ENCODE measurements at regions not wholly inside any gene's neighbourhood (a gene's known extent, or its start where the extent isn't known, plus 50 kb on each side); places are given as distances from the start of the nearest gene placed in this dataset.
A peak's percentile ranks its signal among the peaks of the same experiment; 100 is the strongest.

DNA sequence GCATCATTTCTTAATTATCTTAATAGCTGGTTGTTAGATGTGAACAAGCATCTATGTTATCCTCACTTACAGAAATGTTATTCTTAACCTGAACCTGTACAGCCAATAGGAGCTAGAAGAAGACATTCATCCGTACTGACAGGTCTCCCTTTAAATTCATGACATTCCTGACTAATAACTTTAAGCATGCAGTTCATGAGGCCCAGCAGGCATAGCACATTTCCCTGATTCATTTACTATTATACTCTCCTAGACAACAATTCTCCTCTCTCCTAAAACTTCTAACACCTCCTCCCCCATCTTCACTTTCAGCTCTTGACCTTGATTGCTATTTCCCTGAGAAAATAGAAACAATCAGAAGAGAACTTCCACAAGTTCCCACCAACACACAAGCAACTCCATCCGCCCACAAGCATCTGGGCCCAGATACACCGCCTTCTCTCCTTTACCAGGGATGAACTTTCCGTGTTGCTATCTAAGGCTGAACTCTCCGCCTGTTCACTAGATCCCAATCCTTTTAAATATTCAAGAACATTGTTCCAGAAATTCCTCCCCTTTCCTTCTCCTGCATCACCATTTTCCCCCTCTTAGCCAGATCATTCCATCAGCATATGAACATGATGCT is 62.9 kb upstream of the SPRED1 start:
- no peak for DNase-seq (ENCODE audit: low read depth in 2 of 2)

GRCh38 chr15:38190501-38190900 is 62.1 kb upstream of the SPRED1 start:
- H3K4me3 ChIP-seq (replicated peaks in 1 of 2; ENCODE audit: low read depth in 2 of 2, low read length in 2 of 2), result no peak overlapping the region
- no peak for DNase-seq (ENCODE audit: low read depth in 2 of 2)
- no peak for TF ChIP-seq CTCF (IDR thresholded peaks at IDR 0.05; ENCODE audit: low read depth, low read length)

More for the DNA sequence above, 62.9 kb upstream of the SPRED1 start:
- TF ChIP-seq CTCF (IDR thresholded peaks at IDR 0.05; ENCODE audit: low read depth, low read length), result no peak
- H3K4me3 ChIP-seq (replicated peaks in 1 of 2; ENCODE audit: low read depth in 2 of 2, low read length in 2 of 2), result no peak overlapping the region

- H3K4me3 ChIP-seq (replicated peaks in 1 of 2; ENCODE audit: low read depth in 2 of 2, low read length in 2 of 2), result no peak overlapping the region
- no peak for DNase-seq (ENCODE audit: low read depth in 2 of 2)
- no peak for TF ChIP-seq CTCF (IDR thresholded peaks at IDR 0.05; ENCODE audit: low read depth, low read length)
Observed at GRCh38 chr15:38192496-38192895, 60.1 kb upstream of the SPRED1 start.

DNA sequence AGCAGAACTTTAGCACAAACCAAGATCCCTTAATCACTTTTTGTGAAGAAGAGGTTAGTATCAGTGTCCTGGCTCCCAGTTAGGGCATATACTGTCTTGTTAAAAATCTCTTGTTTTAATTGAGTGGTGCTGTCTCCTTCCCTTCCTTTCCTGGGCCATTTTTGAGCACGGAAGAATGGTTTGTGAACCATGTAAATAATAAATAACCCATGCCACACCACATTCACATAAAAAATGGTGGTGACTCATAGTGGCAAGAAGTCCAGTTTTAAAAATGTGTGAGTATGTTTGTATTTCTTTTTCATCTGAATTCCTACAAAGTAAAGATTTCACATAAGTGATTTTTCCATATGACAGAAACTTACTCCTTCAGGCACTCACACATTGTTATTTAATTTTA is 59.1 kb upstream of the SPRED1 start:
- peak in 1 of 2 donors; percentile 16 for DNase-seq (ENCODE audit: low read depth in 2 of 2)
- no peak for TF ChIP-seq CTCF (IDR thresholded peaks at IDR 0.05; ENCODE audit: low read depth, low read length)
- H3K4me3 ChIP-seq (replicated peaks in 1 of 2; ENCODE audit: low read depth in 2 of 2, low read length in 2 of 2), result no peak overlapping the region

- no peak for TF ChIP-seq CTCF (IDR thresholded peaks at IDR 0.05; ENCODE audit: low read depth, low read length)
Observed at GRCh38 chr15:38195191-38195901, 57.3 kb upstream of the SPRED1 start.

DNA sequence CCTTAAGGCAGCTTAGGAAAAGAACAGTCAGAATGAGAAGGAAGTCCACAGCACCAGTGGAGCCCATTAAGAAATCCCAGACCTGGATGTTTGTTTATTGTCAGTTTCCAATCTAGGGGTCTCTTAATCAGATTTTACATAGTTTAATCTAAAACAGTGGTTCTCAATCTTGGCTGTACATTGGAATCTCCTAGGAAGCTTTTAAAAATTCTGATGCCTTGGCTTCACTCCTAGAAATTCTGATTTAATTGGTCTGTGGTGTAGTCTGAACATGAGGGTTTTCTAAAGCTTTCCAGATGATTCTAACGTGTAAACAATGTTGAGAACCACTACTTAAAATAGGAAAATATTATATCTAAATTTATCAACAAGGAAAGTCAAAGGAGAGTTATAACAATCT is 56.6 kb upstream of the SPRED1 start:
- no peak overlapping the region for H3K4me3 ChIP-seq (replicated peaks in 1 of 2; ENCODE audit: low read depth in 2 of 2, low read length in 2 of 2)
- DNase-seq (ENCODE audit: low read depth in 2 of 2), result no peak

More at GRCh38 chr15:38195191-38195901, 57.3 kb upstream of the SPRED1 start:
- no peak for DNase-seq (ENCODE audit: low read depth in 2 of 2)
- no peak overlapping the region for H3K4me3 ChIP-seq (replicated peaks in 1 of 2; ENCODE audit: low read depth in 2 of 2, low read length in 2 of 2)

More for the DNA sequence above, 56.6 kb upstream of the SPRED1 start:
- TF ChIP-seq CTCF (IDR thresholded peaks at IDR 0.05; ENCODE audit: low read depth, low read length), result no peak

Data from cardiac fibroblast (primary cell).